KBM-7 (cell line): ENCODE measurements at regions not wholly inside any gene's neighbourhood (a gene's known extent, or its start where the extent isn't known, plus 50 kb on each side); places are given as distances from the start of the nearest gene placed in this dataset.
"Not testable (repeated sequence)": the region's sequence is repeated elsewhere in the genome, so short reads cannot be mapped to it uniquely, and the experiment has no call there.

Experiments
- DNase-seq: peaks from one replicate; pipeline ENCODE4 v3.0.0-alpha.2; 2015
- in situ Hi-C: fragments of 300-500 bp; cut with MboI; formaldehyde crosslinking; loops from 2 replicates; pipeline ENCODE4 v1.14.3; 2020; ENCODE audit warnings: low sequenced_read_pairs, low pct_unique_long_range_greater_than_20kb, mixed read lengths

DNA sequence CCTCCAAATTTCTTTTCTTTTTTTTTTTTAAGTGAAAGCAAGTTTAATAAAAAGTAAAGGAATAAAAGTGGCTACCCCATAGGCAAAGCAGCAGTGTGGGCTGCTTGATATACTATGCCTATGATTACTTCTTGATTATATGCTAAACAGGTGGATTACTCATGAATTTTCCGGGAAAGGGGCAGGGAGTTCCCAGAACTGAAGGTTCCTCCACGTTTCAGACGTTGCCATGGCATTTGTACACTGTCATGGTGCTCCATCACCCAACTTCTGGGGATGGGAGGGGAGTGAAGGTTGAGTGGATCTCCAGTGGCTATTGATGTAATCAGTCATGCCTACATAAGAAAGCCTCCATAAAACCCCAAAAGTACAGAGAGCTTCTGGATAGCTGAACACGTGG lies 176.2 kb downstream of the CYP26B1 start:
- in situ Hi-C loops: no loop called here
- DNase-seq: no peak

DNA sequence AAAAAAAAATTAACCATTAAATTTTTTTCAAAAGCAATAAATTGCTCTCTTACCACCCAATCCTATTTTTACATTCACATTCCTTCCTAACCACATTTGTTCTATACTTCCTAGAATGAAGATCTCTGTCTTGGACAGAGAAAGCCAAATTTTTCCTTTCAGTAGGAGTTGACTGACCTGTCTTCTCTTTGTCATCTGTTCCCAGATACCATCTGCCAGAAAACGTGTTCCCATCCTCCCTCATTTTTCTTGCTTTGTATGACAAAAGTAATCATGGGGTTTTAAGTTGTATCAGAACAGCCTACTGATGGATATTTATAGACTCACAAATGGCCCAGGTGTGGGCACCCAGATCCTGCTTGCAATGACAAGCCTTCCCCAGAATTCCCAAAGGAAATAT lies 182.1 kb downstream of the CYP26B1 start:
- no peak for DNase-seq
- in situ Hi-C loops: no loop called here

DNA sequence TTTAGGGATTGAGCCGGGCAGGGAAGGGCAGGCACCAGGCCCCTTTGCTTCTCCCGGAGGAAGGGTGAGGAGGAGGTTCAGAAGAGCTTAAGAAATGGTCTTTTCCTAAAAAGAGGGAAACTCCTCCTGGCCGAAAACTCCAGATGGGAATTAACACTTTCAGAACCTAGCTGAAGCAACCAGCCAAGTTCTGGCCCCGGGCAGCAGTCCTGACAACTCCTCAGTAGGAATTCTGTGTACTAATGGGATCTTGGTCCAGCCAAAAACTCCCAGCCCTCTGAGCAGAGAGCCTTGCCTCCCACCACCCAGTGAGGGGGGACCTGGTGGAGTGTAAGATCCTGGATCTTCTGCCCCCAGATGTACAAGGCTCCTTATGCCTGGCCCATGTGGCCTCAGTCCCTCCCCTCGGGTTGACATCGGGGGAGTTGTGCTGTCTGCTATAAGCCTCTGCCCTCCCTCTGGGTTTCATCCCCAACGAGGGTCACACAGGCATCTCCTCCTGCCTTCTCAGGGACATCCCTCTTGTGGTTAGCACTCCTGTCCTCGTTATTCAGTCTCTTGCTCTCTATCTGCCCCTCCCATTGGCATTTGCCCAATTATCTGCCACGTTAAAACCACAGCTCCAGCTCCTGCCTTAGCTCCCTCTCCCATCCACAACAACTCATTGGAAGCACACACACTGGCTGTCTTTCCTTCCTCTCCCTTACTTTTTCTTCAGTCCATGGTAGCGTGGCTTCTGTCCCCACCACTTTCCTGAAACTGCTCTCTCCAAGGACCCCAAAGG lies 184.6 kb downstream of the CYP26B1 start:
- no peak for DNase-seq
- in situ Hi-C loops: no loop called here

DNA sequence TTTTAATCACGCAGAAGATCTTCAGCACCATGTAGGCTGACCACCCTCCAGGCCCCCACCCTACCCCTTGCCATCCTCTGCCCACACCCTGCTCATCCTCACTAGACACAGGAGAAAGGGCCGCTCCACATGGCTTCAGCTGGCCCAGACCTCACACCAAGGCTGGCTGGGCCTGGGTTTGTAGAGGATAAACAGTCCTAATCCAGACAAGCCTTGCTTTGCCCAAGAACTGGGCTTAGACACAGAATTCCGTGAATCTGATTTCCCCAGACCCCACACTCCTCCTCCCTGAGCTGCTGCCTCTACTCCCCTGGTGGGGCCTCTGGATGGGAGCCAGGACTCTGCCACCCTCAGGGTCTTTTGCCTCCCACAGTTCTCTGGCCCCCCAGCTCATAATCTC lies 185.3 kb downstream of the CYP26B1 start:
- no peak for DNase-seq
- in situ Hi-C loops: no loop called here

DNA sequence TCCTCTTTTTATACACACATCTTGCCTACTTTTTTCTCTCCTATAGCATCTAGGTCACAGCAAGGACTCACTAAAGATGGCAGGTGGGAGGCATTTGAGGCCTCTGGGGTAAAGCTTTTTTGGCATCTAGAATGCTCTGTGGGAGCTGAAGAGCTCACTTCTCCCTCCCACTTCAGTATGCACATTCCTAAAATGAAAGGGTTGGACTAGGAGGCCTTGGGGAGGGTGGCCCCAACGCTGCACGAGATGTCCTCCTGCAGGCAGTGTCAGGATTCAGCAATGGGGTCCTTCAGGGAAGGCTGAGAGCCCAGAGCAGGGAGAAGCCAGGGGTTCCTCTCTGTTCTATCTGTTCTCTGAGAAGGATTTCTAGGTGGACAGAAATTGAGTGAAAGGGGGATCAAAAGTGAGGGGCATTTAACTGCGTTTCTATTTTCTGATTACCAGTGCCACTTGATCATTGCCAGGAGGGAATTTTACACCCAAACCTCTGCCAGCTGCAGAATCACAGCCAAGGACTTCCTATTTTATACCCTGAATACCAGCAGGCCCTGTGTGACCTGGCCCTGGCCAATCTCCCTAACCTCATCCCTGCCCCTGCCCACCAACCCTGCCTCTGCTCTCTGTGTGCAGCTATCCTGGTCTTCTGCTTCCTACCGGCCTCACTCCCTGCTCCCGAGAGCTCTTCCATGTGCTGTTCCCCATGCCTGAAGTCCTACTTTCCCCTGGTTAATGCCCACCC lies 186.2 kb downstream of the CYP26B1 start:
- DNase-seq: no peak
- in situ Hi-C loops: no loop called here

DNA sequence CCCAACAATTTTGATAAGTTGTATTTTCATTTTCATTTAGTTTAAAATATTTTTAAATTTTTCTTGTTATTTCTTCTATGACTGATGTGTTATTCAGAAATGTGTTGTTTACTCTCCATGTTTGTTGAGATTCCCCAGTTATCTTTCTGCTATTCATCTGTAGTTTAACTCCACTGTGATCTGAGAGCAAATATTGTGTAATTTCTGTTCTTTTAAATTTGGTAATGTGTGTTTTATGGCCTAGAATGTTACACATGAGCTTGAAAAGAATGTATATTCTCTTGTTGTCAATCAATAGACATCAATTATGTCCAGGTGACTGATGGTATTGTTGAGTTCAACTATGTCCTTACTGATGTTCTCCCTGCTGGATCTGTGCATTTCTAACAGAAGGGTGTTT lies 188.2 kb downstream of the CYP26B1 start:
- in situ Hi-C loops: no loop called here

DNA sequence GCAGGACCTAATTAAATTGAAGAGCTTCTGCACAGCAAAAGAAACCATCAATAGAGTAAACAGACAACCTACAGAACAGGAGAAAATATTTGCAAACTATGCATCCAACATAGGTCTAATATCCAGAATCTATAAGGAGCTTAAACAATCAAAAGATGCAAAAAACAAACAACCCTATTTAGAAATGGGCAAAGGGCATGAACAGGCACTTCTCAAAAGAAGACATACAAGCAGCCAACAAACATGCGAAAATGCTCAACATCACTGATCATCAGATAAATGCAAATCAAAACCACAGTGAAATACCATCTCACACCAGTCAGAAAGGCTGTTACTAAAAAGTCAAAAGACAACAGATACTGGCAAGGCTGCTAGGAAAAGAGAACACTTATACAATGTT lies 189.2 kb downstream of the CYP26B1 start:
- DNase-seq, in situ Hi-C loops: not testable (repeated sequence)

More for the DNA sequence above, 188.2 kb downstream of the CYP26B1 start:
- no peak for DNase-seq

DNA sequence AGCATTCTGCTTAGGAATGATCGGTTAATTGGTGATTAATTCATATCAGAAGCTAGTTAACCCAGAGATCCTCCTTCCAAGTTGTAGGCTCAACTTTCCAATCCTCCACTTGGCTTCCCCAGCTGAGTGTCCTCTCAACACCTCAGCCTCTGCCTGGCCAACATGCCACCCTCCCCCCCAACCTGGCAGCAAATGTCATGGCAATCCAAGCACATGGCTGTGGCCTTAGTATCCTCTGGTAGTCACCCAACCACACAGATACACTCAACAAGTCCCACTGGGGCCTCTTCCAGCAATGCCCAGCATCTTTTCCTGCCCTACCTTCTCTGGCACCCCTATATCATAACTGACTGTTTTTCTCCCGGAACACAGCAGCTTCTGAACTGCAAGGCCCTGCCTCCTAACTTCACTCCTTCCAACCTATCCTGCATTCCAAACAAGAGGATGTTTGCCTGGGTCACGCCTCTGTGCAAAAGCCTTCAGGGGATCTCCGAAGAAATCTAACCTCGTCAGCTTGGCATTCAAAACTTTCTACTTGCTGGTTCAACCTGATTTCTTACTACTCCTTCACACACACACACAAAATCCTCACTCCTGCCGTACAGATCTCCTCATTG lies 195.0 kb downstream of the CYP26B1 start:
- in situ Hi-C loops: no loop called here
- DNase-seq: no peak

DNA sequence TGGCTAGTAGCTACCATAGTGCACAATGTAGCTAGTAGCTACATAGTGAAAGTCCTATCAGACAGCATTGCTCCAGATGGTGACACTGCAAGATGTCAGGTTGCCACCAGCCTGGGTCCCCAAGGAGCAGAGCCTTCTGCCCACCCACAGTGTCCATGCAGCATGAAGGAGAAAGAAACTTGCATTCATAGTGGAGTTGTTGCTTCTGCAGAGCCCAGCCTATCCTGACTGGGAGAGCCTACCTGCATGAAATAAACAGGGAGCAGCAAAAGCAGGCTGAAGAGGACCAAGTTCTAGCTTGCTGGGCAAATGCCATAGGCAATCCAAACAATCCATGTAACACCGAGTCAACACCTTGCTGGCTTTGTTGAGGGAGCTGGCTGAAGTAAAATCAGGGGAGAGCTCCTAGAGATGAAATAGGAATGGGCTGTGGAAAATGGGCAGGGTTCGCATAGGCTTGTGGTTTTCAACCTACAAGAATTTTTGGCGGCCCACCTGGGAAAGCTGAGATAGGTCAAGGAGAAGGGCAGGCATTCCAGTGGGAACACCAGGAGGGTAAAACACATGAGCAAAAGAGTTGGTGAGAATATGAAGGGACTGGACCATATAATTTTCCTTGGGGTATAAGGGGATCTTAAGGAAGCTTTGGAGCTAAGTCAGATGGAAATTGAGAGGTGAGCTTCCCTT lies 195.8 kb downstream of the CYP26B1 start:
- in situ Hi-C loops: no loop called here
- no peak for DNase-seq

DNA sequence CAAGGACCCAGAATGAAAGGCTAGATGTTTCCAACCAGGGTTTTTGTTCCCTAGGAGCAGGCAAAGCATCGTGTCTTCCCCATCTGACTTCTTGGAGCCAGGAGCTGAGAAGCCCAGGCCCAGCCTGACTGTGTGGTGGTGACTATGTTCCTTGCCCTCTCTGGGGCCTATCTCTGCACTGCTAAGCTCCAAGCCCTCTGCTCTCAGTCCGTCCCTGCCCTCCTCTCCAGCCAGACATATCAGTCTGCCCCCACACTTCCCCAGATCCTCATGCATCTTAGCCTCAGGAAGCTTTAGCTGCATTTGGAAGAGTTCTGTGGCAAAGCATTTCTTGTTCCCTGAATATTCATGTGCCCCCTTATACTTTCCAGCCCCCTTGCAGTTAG lies 196.6 kb downstream of the CYP26B1 start:
- DNase-seq: no peak
- in situ Hi-C loops: no loop called here

DNA sequence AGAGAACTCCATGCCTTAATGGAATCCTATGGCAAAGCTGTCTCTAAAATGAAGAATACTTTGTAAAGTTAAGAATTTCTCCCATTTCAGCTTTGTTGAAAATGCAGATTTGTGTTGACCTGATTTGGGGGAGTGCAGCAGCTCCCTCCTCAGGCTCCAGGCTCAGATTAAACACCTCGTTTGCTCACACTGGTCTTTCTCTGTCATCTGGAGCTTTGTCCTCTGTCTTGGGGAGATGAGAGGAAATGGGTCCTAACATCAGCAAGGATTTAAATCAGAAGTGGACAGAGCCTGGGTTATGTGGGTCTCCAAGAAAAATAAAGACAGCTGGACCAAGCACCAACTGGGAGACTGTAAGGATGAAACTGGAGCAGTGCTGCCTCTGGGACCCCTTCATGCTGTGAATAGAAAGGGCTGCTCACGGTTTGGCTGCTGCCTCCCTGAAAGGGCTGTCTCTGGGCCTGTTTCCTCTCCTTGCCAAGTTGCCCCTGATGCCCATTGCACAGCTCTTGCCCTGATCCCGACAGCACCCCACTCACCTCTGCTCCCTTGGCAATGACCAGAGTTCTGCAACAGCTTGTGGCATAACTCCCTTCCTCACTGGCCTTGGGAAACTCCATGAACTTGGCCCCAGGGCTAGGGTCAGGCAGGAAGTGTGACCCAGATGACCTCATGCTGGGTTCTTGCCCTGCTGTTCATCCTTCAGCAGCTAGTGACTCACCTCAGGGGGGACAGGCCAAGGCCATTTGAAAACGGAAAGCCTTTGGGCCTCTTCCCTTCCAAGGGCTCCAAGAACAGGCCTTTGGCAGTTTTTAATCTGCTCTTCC lies 197.2 kb downstream of the CYP26B1 start:
- in situ Hi-C loops: no loop called here
- no peak for DNase-seq

DNA sequence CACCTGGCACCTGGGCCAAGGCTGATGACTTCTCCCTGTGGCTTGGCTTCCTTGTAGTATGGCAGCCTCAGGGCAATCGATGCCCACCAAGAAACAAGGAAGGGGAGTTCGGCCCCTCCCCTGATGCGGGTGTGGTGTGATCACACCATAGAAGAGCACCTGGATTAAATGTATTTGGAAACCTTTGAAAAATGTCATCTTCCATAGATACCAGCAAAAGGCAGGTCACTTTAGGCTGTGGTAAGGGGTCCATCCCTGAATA lies 198.2 kb downstream of the CYP26B1 start:
- in situ Hi-C loops: loop anchor here (25.0 kb wide), 1 partner anchor 638 kb away; no protein-coding TSS in a partner anchor
- DNase-seq: no peak

DNA sequence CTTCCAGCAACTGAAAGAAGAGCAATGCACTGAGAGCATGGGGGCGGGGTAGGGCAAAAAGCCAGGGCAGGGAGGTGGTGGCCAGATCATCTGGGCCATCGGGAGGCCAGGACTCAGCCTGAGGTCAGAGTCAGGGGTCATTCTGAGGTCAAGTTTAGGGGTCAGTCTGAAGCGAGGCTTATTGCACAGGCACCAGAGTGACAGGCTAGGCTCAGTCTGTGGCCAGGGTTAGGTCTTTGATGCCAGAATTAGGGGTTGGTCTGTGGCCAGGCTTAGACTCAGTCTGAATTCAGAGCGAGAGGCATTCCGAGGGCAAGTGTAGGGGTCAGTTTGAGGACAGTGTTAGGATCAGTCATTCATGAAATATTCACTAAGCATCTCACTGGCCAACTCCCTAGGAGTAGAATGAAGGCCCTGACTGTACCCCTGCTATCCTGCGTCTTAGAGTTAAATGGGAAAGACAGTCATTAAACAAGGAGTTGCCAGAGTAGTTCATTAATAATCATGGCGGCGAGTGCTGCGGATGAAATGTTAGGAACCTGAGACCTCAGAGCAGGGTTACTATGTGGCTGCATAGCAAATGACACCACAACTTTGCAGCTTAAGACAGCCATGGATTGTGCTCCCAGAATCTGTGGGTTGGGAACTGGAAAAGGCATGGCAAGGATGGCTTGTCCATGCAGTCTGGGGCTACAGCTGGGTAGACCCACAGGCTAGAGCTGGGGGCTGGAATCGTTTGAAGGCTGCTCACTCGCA lies 198.7 kb downstream of the CYP26B1 start:
- in situ Hi-C loops: loop anchor here (25.0 kb wide), 1 partner anchor 638 kb away; no protein-coding TSS in a partner anchor
- DNase-seq: no peak

DNA sequence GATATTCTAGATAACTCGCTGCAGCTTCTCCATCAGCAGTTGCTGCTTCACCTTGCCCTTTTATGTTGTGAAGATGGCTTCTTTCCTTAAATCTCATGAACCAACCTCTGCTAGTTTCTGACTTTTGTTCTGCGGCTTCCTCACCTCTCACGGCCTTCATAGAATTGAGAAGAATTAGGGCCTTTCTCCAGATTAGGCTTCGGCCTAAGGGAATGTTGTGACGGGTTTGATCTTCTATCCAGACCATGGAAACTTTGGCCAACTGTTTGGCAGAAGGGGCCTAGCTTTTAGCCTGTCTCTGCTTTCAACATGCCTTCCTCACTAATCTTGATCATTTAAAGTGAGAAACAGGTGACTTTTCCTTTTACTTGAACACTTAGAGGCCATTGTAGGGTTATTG lies 199.9 kb downstream of the CYP26B1 start:
- no peak for DNase-seq
- in situ Hi-C loops: loop anchor here (25.0 kb wide), 1 partner anchor 639 kb away; no protein-coding TSS in a partner anchor

DNA sequence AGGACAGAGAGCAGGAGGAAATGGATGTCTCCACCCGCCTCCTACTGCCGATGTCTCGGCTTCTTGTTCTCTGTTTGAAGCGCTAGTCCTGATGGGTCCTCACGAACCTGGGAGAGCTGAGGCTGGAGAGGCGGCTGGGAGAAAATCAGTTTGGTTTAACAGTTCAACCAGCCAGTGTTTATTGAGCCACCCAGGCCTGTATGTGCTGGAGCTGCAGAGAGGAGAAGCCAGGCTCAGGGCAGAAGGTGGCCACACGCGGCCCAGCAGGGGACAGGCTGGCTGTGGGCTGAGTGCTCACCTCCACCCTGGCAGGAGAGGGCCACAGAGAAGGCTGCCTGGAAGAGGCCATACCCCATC lies 202.1 kb downstream of the CYP26B1 start:
- in situ Hi-C loops: loop anchor here (25.0 kb wide), 1 partner anchor 642 kb away; no protein-coding TSS in a partner anchor
- DNase-seq: no peak

DNA sequence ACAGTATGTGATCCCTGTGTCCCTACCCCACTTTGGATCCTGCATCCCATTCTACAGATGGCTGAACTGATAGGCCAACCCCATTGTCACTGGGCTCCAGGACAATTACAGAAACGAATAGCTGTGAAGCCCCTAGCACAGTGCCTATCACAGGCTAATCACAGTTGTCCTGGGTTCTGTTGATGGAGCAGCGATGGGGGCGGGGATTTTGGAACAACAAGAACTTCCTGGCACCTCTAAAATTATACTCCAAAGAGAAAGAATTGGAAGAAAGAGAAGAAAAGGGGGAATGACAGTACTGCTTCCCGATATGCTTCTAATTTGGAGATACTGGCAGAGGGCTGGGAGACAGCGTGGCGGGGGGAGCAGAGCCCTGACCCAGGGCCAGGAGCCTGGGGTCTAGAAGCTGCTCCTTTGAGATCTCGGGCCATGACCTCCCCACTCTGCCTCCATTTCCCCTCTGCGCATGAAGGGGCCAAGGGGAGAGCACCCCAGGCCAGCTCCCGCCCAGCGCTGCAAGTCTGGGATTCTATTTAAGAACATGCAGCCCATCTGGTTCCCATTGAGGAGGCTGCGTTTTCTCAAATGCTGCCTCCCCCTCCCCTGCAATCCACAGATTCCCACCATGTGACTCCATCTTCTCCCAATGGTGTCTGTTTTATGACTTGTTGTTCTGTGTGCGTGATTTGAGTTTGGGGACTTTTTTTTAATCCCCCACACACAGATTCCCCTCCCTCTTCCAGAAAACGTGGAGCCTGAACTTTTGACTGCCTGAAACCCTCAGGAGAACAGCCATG lies 202.7 kb downstream of the CYP26B1 start:
- in situ Hi-C loops: loop anchor here (25.0 kb wide), 1 partner anchor 642 kb away; no protein-coding TSS in a partner anchor
- no peak for DNase-seq

DNA sequence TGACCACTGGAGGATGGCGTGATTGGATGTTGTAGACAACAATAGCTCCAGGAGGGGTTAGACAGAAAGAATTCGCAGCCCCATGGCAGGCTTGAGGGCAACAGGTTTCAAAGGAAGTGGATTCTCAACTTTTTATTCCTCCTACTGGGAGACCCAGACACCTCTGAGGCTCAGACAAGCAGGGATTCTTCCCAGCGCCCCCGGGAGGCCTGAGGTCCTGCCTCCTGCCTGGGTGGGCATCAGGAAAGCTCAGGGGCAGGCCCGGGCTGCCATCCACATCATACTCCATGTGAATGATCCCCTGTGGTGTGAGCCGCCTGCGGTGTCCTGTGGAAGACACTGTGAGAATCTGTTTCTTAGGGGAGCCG lies 203.5 kb downstream of the CYP26B1 start:
- in situ Hi-C loops: loop anchor here (25.0 kb wide), 1 partner anchor 643 kb away; no protein-coding TSS in a partner anchor

More for the DNA sequence above, 203.5 kb downstream of the CYP26B1 start:
- no peak for DNase-seq
